NCI-H1930 (cell line): ENCODE measurements at regions not wholly inside any gene's neighbourhood (a gene's known extent, or its start where the extent isn't known, plus 50 kb on each side); places are given as distances from the start of the nearest gene placed in this dataset.
"Not testable (repeated sequence)": the region's sequence is repeated elsewhere in the genome, so short reads cannot be mapped to it uniquely, and the experiment has no call there.

ENCODE experiments used
- DNase-seq, 2 experiments: peaks; one replicate each; lab custom pipeline; 2025; lab: John Stamatoyannopoulos, UW

DNA sequence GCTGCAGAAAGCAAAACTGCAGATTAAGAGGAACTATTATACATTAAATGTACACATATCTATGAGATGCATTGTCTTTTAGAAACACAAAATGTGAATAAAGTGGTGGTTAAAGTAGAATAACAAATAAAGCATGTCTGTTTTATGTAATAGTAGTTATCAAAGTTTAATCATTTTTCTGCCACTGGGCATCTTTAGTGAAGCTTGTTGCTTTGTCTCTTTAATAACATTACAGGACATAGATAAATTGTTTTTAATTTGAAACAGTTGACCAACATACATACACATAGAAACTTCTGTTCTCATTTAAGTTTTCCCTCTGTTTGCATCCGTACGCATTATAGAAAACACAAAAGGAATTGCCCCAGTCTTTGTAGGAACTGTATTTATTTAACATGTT lies 1700.0 kb upstream of the ADGRL3 start:
- DNase-seq = no peak

GRCh38 chr4:59503731-59504130 lies 1696.4 kb upstream of the ADGRL3 start:
- DNase-seq = no peak

GRCh38 chr4:59511809-59512208 lies 1688.3 kb upstream of the ADGRL3 start:
- not testable (repeated sequence) for DNase-seq

- no peak for DNase-seq
Observed at GRCh38 chr4:59517007-59517406, 1683.1 kb upstream of the ADGRL3 start.

DNA sequence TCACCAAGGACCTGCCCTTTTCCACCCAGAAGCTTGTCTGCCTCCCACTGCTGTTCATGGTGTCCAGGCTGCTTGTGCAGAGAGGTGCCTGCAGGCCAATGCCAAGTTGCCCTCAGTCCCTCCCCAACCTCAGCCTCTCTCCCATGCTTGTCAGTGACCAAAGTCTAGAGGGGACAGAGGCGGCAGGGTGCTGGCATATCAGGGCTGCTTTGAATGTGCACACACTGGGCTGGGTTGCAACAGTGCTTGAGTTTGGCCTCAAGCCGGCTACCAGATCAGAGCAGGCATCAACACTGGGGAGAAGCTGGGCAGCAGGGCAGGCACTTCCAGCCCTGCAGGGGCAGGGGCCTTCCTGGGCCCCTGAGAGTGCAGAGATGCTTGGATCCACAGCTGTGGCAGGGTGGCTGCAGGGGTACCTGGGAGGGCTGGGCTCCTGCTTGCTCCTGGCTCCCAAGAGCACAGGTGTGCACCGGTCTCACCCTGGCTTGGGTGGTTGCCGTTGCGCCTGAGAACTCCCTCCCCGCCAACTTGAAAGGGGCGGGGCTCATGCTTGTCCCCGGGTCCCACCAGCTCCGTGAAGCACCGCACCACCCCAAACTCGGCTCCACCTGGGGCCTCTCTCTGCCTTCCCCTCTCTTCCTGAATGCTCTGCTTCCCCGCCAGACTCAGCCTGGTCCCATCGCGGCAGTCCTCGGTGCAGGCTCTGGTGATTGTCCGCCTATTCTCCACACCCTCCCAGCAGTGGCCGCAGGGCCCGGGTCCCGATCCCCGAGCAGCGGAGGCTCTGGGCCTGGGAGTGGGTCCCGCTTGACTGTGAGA lies 1681.9 kb upstream of the ADGRL3 start:
- no peak for DNase-seq

DNA sequence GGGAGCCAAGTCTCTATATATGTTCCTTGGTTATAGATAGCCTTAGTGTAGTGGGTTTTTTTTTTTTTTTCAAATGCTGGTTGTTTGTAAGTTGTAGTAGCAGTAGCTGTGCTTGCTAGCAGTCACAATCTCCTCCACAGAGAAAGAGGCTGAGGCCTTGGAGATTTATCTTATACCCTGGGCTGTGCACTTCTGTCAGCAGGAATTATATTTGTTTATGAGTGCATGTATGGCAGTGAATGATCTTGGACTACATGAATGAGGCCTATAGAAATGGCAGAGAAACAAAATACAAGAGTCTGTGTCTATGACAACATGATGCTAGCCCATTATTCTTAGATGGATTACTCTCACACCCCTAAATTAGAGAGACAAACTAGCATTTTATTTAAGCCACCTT lies 1674.2 kb upstream of the ADGRL3 start:
- no peak for DNase-seq

GRCh38 chr4:59535541-59535940 lies 1664.6 kb upstream of the ADGRL3 start:
- no peak for DNase-seq

DNA sequence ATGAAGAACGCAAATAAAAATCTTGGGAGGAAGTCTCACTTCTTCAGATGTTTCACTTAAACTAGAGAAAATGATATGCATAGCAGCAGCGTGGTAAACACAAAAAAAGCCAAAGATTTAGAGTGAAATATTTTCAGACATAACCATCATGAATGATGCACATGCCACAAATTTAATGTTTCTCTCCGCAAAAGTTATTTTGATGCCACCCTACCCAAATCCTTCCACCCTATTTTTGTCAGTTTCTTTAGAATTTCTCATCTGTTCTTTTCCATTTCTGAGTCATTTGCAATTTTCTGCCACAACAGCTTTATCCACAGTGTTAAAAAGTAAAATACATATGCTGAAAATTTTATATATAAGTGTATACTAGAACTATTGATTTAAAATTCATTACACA lies 1663.7 kb upstream of the ADGRL3 start:
- no peak for DNase-seq

- no peak for DNase-seq
Observed at GRCh38 chr4:59537246-59537886, 1662.8 kb upstream of the ADGRL3 start.

- DNase-seq = no peak
Observed at GRCh38 chr4:59539401-59539800, 1660.7 kb upstream of the ADGRL3 start.

- DNase-seq = no peak
Observed at GRCh38 chr4:59540311-59540710, 1659.8 kb upstream of the ADGRL3 start.

- DNase-seq = no peak
Observed at GRCh38 chr4:59553063-59553720, 1646.9 kb upstream of the ADGRL3 start.

GRCh38 chr4:59553721-59554091 lies 1646.4 kb upstream of the ADGRL3 start:
- DNase-seq = no peak

DNA sequence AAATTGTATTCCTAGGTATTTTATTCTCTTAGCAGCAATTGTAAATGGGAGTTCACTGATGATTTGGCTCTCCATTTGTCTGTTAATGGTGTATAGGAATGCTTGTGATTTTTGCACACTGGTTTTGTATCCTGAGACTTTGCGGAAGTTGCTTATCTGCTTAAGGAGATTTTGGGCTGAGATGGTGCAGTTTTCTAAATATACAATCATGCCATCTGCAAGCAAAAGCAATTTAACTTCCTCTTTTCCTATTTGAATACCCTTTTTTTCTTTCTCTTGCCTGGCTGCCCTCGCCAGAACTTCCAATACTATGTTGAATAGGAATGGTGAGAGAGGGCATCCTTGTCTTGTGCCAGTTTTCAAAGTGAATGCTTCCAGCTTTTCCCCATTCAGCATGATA lies 1643.9 kb upstream of the ADGRL3 start:
- not testable (repeated sequence) for DNase-seq

- not testable (repeated sequence) for DNase-seq
Observed at GRCh38 chr4:59560141-59560648, 1639.9 kb upstream of the ADGRL3 start.

GRCh38 chr4:59565836-59566235 lies 1634.3 kb upstream of the ADGRL3 start:
- no peak for DNase-seq

DNA sequence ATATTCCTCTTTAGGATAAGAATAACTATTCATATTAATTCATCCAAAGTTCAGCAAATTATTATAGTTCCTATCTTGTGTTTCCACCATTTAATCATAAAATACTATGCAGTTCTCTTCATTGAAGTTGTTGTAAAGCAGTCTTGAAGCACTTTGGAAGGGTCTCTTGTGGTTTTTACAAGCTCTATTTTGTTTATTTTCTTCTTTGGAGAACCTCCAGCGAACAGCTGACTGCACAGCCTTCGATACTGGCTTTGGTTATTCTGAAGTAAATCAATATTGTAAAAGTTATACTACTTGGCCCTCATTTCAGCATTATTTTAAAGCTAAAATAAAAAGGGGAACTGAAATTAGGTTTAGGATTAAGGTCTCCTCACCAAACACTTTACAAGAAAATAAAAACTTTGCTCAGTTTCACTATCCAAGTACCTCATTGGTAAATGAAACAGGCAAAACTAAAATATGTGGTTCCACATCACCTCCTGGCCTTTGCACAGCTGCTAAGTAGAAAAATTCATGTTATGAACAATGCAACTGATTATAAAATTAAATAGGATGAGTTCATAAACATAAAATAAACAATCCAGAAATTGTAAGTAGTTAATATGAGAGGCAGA lies 1629.2 kb upstream of the ADGRL3 start:
- no peak for DNase-seq

GRCh38 chr4:59571805-59572430 lies 1628.2 kb upstream of the ADGRL3 start:
- DNase-seq = no peak

DNA sequence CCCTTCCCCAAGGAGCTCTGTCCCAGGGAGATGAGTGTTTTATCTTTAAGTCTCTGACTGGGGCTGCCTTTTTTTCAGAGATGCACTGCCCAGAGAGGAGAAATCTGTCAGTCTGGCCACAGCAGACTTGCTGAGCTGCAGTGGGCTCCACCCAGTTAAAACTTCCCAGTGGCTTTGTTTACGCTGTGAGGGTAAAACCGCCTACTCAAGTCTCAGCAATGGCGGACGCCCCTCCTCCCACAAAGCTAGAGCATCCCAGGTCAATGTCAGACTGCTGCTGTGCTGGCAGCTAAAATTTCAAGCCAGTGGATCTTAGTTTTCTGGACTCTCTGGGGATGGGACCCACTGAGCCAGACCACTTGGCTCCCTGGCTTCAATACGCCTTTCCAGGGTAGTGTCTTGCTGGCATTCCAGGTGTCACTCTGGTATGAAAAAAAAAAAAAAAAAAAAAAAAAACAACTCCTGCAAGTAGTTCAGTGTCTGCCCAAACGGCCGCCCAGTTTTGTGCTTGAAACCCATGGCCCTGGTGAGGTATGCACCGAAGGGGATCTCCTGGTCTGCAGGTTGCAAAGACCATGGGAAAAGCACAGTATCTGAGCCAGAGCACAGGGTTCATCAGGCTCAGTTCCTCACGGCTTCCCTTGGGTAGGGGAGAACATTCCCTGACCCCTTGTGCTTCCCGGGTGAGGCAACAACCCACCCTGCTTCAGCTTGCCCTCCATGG lies 1616.1 kb upstream of the ADGRL3 start:
- DNase-seq = no peak

- DNase-seq = no peak
Observed at GRCh38 chr4:59597536-59598329, 1602.4 kb upstream of the ADGRL3 start.

GRCh38 chr4:59598330-59598618 lies 1601.9 kb upstream of the ADGRL3 start:
- DNase-seq = no peak
